ENCODE measurements at regions not wholly inside any gene's neighbourhood (a gene's known extent, or its start where the extent isn't known, plus 50 kb on each side); places are given as distances from the start of the nearest gene placed in this dataset.

DNA sequence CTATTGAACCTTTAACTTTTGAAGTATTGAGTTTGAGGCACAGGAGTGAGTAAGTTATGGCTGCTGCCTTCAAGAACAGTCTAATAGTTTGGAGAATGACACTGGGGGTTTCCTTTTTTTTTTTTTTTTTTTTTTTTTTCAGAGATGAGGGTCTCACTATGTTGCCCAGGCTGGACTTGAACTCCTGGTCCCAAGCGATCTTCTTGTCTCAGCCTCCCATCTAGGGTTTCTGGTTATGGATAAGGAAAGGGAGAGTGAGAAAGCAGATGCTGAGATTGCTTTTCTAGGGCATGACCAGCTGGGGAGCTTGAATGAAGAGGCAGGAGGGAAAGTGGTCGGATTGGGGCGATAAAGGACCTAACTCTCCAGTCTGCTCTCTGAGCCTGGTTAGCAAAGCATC lies 59.9 kb upstream of the BTRC start:
- H3K4me3 ChIP-seq (ENCODE audit: low read length), result no peak overlapping the region
- no peaks in the 10 kb centered on the region for H3K36me3 ChIP-seq (replicated peaks; ENCODE audit: insufficient read depth, low read length)
- peaks cover 12% of the 10 kb centered on the region for H3K4me1 ChIP-seq (ENCODE audit: low read length)
- TF ChIP-seq EZH2phosphoT487 (IDR thresholded peaks at IDR 0.05; ENCODE audit: low read length), result no peak
- no peak for TF ChIP-seq EZH2 (optimal IDR thresholded peaks at IDR 0.05; ENCODE audit: low read depth, low read length)
- TF ChIP-seq, protein P1, sequence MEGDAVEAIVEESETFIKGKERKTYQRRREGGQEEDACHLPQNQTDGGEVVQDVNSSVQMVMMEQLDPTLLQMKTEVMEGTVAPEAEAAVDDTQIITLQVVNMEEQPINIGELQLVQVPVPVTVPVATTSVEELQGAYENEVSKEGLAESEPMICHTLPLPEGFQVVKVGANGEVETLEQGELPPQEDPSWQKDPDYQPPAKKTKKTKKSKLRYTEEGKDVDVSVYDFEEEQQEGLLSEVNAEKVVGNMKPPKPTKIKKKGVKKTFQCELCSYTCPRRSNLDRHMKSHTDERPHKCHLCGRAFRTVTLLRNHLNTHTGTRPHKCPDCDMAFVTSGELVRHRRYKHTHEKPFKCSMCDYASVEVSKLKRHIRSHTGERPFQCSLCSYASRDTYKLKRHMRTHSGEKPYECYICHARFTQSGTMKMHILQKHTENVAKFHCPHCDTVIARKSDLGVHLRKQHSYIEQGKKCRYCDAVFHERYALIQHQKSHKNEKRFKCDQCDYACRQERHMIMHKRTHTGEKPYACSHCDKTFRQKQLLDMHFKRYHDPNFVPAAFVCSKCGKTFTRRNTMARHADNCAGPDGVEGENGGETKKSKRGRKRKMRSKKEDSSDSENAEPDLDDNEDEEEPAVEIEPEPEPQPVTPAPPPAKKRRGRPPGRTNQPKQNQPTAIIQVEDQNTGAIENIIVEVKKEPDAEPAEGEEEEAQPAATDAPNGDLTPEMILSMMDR (IDR thresholded peaks at IDR 0.05; ENCODE audit: low read length), result no peak
- no peak overlapping the region for H2AFZ ChIP-seq (ENCODE audit: low read length)
- no peaks in the 10 kb centered on the region for H3K9me2 ChIP-seq (replicated peaks; ENCODE audit: insufficient read depth, low read length)
- H3K27ac ChIP-seq (ENCODE audit: low read length), result no peak overlapping the region
- DNase-seq, result no peak
- peaks cover 17% of the 10 kb centered on the region for H3K27me3 ChIP-seq (replicated peaks; ENCODE audit: insufficient read depth, low read length)
- no peak overlapping the region for H3K9ac ChIP-seq (ENCODE audit: low read length)
- no peaks in the 10 kb centered on the region; the same call in 1 of the 2 replicates for H3F3A ChIP-seq (ENCODE audit: insufficient read depth, low read length)
- no peaks in the 10 kb centered on the region for H3K79me2 ChIP-seq (ENCODE audit: low read length)
- H3K9me3 ChIP-seq (replicated peaks; ENCODE audit: insufficient read depth, low read length), result no peaks in the 10 kb centered on the region
- H4K20me1 ChIP-seq (ENCODE audit: insufficient read depth, low read length), result no peaks in the 10 kb centered on the region
- H3K4me2 ChIP-seq (ENCODE audit: low read depth, low read length), result no peak overlapping the region

DNA sequence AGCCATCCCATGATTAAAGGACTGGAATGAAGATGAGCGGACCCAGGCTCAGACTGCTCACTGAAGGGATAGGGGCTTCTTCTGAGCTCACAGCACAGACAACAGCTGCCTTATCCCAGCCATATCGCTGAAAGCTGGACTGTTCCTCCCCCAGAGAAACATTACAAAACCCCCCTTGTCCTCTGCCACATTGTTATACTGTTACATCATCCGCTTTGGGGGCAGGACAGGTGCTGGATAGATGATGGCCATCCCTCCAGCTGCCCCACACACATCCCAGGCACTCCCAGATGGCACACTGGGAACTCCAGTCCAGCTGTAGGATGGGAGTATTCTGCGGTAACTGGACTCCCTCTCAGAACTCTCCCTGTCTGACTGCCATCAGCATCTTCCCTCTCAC lies 58.7 kb upstream of the BTRC start:
- H3K4me1 ChIP-seq (ENCODE audit: low read length), result peaks cover under 1% of the 10 kb centered on the region; the same call in 1 of the 2 replicates
- DNase-seq, result no peak
- H3K9me3 ChIP-seq (replicated peaks; ENCODE audit: insufficient read depth, low read length), result no peaks in the 10 kb centered on the region
- H3K27me3 ChIP-seq (replicated peaks; ENCODE audit: insufficient read depth, low read length), result peaks cover 17% of the 10 kb centered on the region
- no peaks in the 10 kb centered on the region for H3K9me2 ChIP-seq (replicated peaks; ENCODE audit: insufficient read depth, low read length)
- TF ChIP-seq, protein P1 (IDR thresholded peaks at IDR 0.05; ENCODE audit: low read length), result no peak
- TF ChIP-seq EZH2phosphoT487 (IDR thresholded peaks at IDR 0.05; ENCODE audit: low read length) (no peak), EZH2 (optimal IDR thresholded peaks at IDR 0.05; ENCODE audit: low read depth, low read length) (no peak)
- no peaks in the 10 kb centered on the region for H3K79me2 ChIP-seq (ENCODE audit: low read length)
- no peaks in the 10 kb centered on the region for H3F3A ChIP-seq (ENCODE audit: insufficient read depth, low read length)
- H4K20me1 ChIP-seq (ENCODE audit: insufficient read depth, low read length), result no peaks in the 10 kb centered on the region
- no peak overlapping the region for H3K4me3 ChIP-seq (ENCODE audit: low read length)
- H3K27ac ChIP-seq (ENCODE audit: low read length), result no peak overlapping the region
- H3K4me2 ChIP-seq (ENCODE audit: low read depth, low read length), result no peak overlapping the region
- H3K36me3 ChIP-seq (replicated peaks; ENCODE audit: insufficient read depth, low read length), result no peaks in the 10 kb centered on the region
- H2AFZ ChIP-seq (ENCODE audit: low read length), result no peak overlapping the region
- H3K9ac ChIP-seq (ENCODE audit: low read length), result no peak overlapping the region

DNA sequence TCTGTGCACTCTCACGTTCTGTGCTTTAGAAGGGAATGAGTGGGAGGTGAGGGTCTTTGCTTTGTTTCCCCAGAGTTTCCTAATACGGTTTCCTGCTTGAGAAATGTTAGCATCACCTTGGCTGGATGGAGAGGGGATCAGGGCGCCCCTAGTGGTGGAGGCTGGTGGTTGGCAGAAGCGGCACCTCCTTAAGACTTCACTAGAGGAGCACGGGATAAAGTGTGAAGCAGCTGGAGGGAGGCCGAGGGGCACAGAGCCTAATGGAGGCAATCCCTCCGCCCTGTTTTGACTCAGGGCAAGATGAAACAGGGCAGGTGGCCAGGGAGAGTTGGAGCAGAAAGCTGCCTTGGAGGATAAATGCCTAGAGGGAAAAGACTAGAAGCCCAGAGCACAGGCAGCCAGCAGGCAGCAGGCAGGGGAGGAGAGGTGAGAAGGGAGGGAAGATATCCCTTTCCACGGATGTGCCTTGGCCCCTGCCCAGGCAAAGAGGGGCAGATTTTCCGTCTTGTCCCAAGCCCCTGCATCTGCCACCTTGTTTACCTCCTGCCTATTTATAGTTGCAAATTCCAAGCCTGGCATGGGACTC lies 56.0 kb upstream of the BTRC start:
- DNase-seq, result peak; percentile 55
- peaks cover 6% of the 10 kb centered on the region for H3K27me3 ChIP-seq (replicated peaks; ENCODE audit: insufficient read depth, low read length)
- no peaks in the 10 kb centered on the region for H3K79me2 ChIP-seq (ENCODE audit: low read length)
- H3K9ac ChIP-seq (ENCODE audit: low read length), result no peak overlapping the region
- H3K36me3 ChIP-seq (replicated peaks; ENCODE audit: insufficient read depth, low read length), result no peaks in the 10 kb centered on the region
- no peak overlapping the region for H3K27ac ChIP-seq (ENCODE audit: low read length)
- H3K4me1 ChIP-seq (ENCODE audit: low read length), result no peaks in the 10 kb centered on the region
- H3K4me2 ChIP-seq (ENCODE audit: low read depth, low read length), result no peak overlapping the region
- TF ChIP-seq EZH2 (optimal IDR thresholded peaks at IDR 0.05; ENCODE audit: low read depth, low read length), result no peak
- no peak for TF ChIP-seq EZH2phosphoT487 (IDR thresholded peaks at IDR 0.05; ENCODE audit: low read length)
- TF ChIP-seq, protein P1 (IDR thresholded peaks at IDR 0.05; ENCODE audit: low read length), result peak; percentile 85
- no peaks in the 10 kb centered on the region for H4K20me1 ChIP-seq (ENCODE audit: insufficient read depth, low read length)
- H3K9me3 ChIP-seq (replicated peaks; ENCODE audit: insufficient read depth, low read length), result no peaks in the 10 kb centered on the region
- H2AFZ ChIP-seq (ENCODE audit: low read length), result no peak overlapping the region
- H3F3A ChIP-seq (ENCODE audit: insufficient read depth, low read length), result no peaks in the 10 kb centered on the region
- H3K4me3 ChIP-seq (ENCODE audit: low read length), result no peak overlapping the region
- no peaks in the 10 kb centered on the region for H3K9me2 ChIP-seq (replicated peaks; ENCODE audit: insufficient read depth, low read length)
